IMR-90 (cell line): ENCODE measurements at regions not wholly inside any gene's neighbourhood (a gene's known extent, or its start where the extent isn't known, plus 50 kb on each side); places are given as distances from the start of the nearest gene placed in this dataset.

Experiments used
- ATAC-seq: fragments of 200-7000 bp; cut with Tn5 transposase; 2 replicates; pipeline ENCODE4 v1.9.1; 2020; ENCODE audit warnings: low read depth, mild to moderate bottlenecking, moderate library complexity
- BruUV-seq: library from RNA; stranded (reverse); fragments of 400-500 nt; replicated peaks from 2 replicates; lab custom pipeline; 2021; lab: Mats Ljungman, UMichigan
- CTCF ChIA-PET: fragments of 300-600 bp; formaldehyde crosslinking; extraction: SDS; loops from one replicate; lab custom pipeline; 2021; ENCODE audit warnings: antibody characterized with exemption; lab: Yijun Ruan, JAX
- POLR2A ChIA-PET: fragments of 300-600 bp; sonication (Branson Sonifier 250); formaldehyde crosslinking; loops from one replicate; lab custom pipeline; 2022; ENCODE audit warnings: antibody characterized with exemption; ENCODE audit not compliant: unreplicated experiment; lab: Charles Lee
- DNase-seq: peaks from one replicate; pipeline ENCODE4 v3.0.0; 2013
- H2AFZ ChIP-seq: replicated peaks from 2 replicates; pipeline ENCODE3; 2013; ENCODE audit warnings: low read length, mild to moderate bottlenecking; ENCODE audit not compliant: poor library complexity
- H2AK5ac ChIP-seq: 2 replicates; pipeline ENCODE4 v1.6.1; 2013; ENCODE audit warnings: low read depth, low read length, inconsistent platforms
- H2AK9ac ChIP-seq: replicated peaks from 2 replicates; pipeline ENCODE3; 2013; ENCODE audit warnings: mild to moderate bottlenecking, low read depth, low read length, moderate library complexity; ENCODE audit not compliant: poor library complexity
- H2BK120ac ChIP-seq: 2 replicates; pipeline ENCODE4 v1.6.1; 2013; ENCODE audit warnings: low read depth, low read length, inconsistent platforms
- H2BK15ac ChIP-seq: 3 replicates; pipeline ENCODE4 v1.6.1; 2013; ENCODE audit warnings: low read depth, low read length, inconsistent platforms
- H2BK20ac ChIP-seq: 2 replicates; pipeline ENCODE4 v1.6.1; 2013; ENCODE audit warnings: low read depth, mild to moderate bottlenecking, inconsistent platforms, low read length, moderate library complexity
- H2BK5ac ChIP-seq: 2 replicates; pipeline ENCODE4 v1.6.1; 2013; ENCODE audit warnings: mild to moderate bottlenecking, low read depth, low read length, inconsistent platforms; ENCODE audit not compliant: poor library complexity, severe bottlenecking
- H3K14ac ChIP-seq: replicated peaks from 2 replicates; pipeline ENCODE4 v1.6.1; 2013; ENCODE audit warnings: low read depth, low read length, inconsistent platforms
- H3K18ac ChIP-seq: 2 replicates; pipeline ENCODE4 v1.6.1; 2013; ENCODE audit warnings: low read depth, low read length, control low read depth
- H3K23ac ChIP-seq: 2 replicates; pipeline ENCODE4 v1.6.1; 2013; ENCODE audit warnings: low read depth, low read length, inconsistent platforms
- H3K27ac ChIP-seq: 2 replicates; pipeline ENCODE4 v1.5.1; 2013; ENCODE audit warnings: mild to moderate bottlenecking, control low read depth, low read length; ENCODE audit not compliant: insufficient read depth
- H3K27me3 ChIP-seq: 2 replicates; pipeline ENCODE4 v1.6.1; 2013; ENCODE audit warnings: low read length; ENCODE audit not compliant: control insufficient read depth, insufficient read depth
- H3K36me3 ChIP-seq: 2 replicates; pipeline ENCODE4 v1.6.1; 2013; ENCODE audit warnings: low read length, mixed read lengths; ENCODE audit not compliant: control insufficient read depth, insufficient read depth
- H3K4ac ChIP-seq: 2 replicates; pipeline ENCODE4 v1.6.1; 2013; ENCODE audit warnings: low read depth, low read length, inconsistent platforms
- H3K4me1 ChIP-seq: 2 replicates; pipeline ENCODE4 v1.6.1; 2013; ENCODE audit warnings: low read length, mixed read lengths; ENCODE audit not compliant: control insufficient read depth, insufficient read depth
- H3K4me2 ChIP-seq: 2 replicates; pipeline ENCODE4 v1.6.1; 2013; ENCODE audit warnings: low read depth, mild to moderate bottlenecking, control low read depth, low read length, moderate library complexity
- H3K4me3 ChIP-seq: 2 replicates; pipeline ENCODE4 v1.5.1; 2013; ENCODE audit warnings: low read depth, mild to moderate bottlenecking, control low read depth, low read length, moderate library complexity; ENCODE audit not compliant: insufficient read depth
- H3K56ac ChIP-seq: 2 replicates; pipeline ENCODE4 v1.6.1; 2013; ENCODE audit warnings: low read length, inconsistent platforms; ENCODE audit not compliant: insufficient read depth; ENCODE audit errors: extremely low read depth
- H3K79me1 ChIP-seq, 2 experiments: 2 replicates each; pipeline ENCODE4 v1.6.1; 2013; ENCODE audit warnings: low read length in 2 of 2, inconsistent platforms in 1 of 2, low read depth in 1 of 2
- H3K9ac ChIP-seq: 2 replicates; pipeline ENCODE4 v1.6.1; 2013; ENCODE audit warnings: low read depth, low read length, control low read depth
- H3K9me1 ChIP-seq: 2 replicates; pipeline ENCODE4 v1.6.1; 2013; ENCODE audit warnings: low read length, inconsistent platforms; ENCODE audit not compliant: insufficient read depth
- H3K9me3 ChIP-seq: 2 replicates; pipeline ENCODE4 v1.6.1; 2013; ENCODE audit warnings: low read length; ENCODE audit not compliant: control insufficient read depth, insufficient read depth
- H4K20me1 ChIP-seq: 2 replicates; pipeline ENCODE4 v1.6.1; 2013; ENCODE audit warnings: low read length, inconsistent platforms; ENCODE audit not compliant: insufficient read depth
- H4K5ac ChIP-seq: 2 replicates; pipeline ENCODE4 v1.6.1; 2013; ENCODE audit warnings: mild to moderate bottlenecking, low read depth, low read length, control low read depth
- H4K8ac ChIP-seq, 2 experiments: 2 replicates each; pipeline ENCODE4 v1.6.1; 2013; ENCODE audit warnings: low read depth in 2 of 2, low read length in 2 of 2, control low read depth in 1 of 2, inconsistent platforms in 1 of 2
- H4K91ac ChIP-seq: 2 replicates; pipeline ENCODE4 v1.6.1; 2013; ENCODE audit warnings: low read depth, low read length, inconsistent platforms; ENCODE audit not compliant: insufficient read depth
- BHLHE40 ChIP-seq: fragments of 150-350 bp; IDR thresholded peaks from 2 replicates; pipeline ENCODE4 v1.6.1; 2016; ENCODE audit warnings: mild to moderate bottlenecking, low read depth, low read length
- CEBPB ChIP-seq: IDR thresholded peaks from 2 replicates; pipeline ENCODE4 v1.6.1; 2012; ENCODE audit warnings: low read depth, low read length, improper control_type of control experiment
- CHD1 ChIP-seq: IDR thresholded peaks from 2 replicates; pipeline ENCODE4 v1.6.1; 2012; ENCODE audit warnings: low read depth, low read length, improper control_type of control experiment
- CTCF ChIP-seq: conservative IDR thresholded peaks from 2 replicates; pipeline ENCODE4 v1.5.1; 2012; ENCODE audit warnings: mild to moderate bottlenecking, low read depth, low read length, improper control_type of control experiment
- FOS ChIP-seq: fragments of 150-350 bp; IDR thresholded peaks from 2 replicates; pipeline ENCODE4 v1.6.1; 2016; ENCODE audit warnings: low read depth, low read length
- MAFK ChIP-seq: IDR thresholded peaks from 2 replicates; pipeline ENCODE4 v1.6.1; 2012; ENCODE audit warnings: low read depth, low read length, improper control_type of control experiment
- MXI1 ChIP-seq: IDR thresholded peaks from 2 replicates; pipeline ENCODE4 v1.6.1; 2012; ENCODE audit warnings: low read depth, mild to moderate bottlenecking, low read length, moderate library complexity, borderline replicate concordance
- NFE2L2 ChIP-seq: fragments of 150-350 bp; IDR thresholded peaks from 2 replicates; pipeline ENCODE4 v1.6.1; 2016; ENCODE audit warnings: low read depth, mild to moderate bottlenecking, low read length
- POLR2A ChIP-seq: IDR thresholded peaks from 2 replicates; pipeline ENCODE4 v1.6.1; 2012; ENCODE audit warnings: mild to moderate bottlenecking, low read depth, low read length
- RFX5 ChIP-seq: IDR thresholded peaks from 2 replicates; pipeline ENCODE4 v1.8.0; 2012; ENCODE audit warnings: low read depth, mild to moderate bottlenecking, low read length, moderate library complexity
- WGBS, 2 experiments: methylation state at CpG; one replicate each; pipeline versions ENCODE4 v1.1.5 to v1.1.7; 2013; ENCODE audit warnings: missing lambda C conversion rate in 2 of 2; ENCODE audit not compliant: insufficient read length in 1 of 2; ENCODE audit errors: extremely low coverage in 2 of 2; 5-methylcytosine and 5-hydroxymethylcytosine counted together
- dilution Hi-C: fragments of 300-500 bp; cut with HindIII; formaldehyde crosslinking; loops from one replicate; pipeline ENCODE4 v1.14.3; 2018; ENCODE audit warnings: low sequenced_read_pairs; ENCODE audit not compliant: unreplicated experiment
- in situ Hi-C: fragments of 300-500 bp; cut with MboI; formaldehyde crosslinking; loops from 3 replicates; pipeline ENCODE4 v1.14.3; 2019; ENCODE audit warnings: low sequenced_read_pairs, inconsistent platforms, mixed read lengths
- intact Hi-C: fragments of 100-400 bp; cut with micrococcal nuclease; formaldehyde crosslinking; loops from 2 replicates; pipeline ENCODE4 v1.10.0; 2022
- TF ChIP-seq, protein P1 (sequence below): fragments of 150-350 bp; IDR thresholded peaks from 2 replicates; pipeline ENCODE4 v1.6.1; 2016; ENCODE audit warnings: low read depth, mild to moderate bottlenecking, low read length, moderate library complexity, borderline replicate concordance
- TF ChIP-seq, protein P2 (sequence below): fragments of 150-350 bp; IDR thresholded peaks from 2 replicates; pipeline ENCODE4 v1.6.1; 2017; ENCODE audit warnings: mild to moderate bottlenecking, antibody characterized with exemption, low read length, low read depth

DNA sequence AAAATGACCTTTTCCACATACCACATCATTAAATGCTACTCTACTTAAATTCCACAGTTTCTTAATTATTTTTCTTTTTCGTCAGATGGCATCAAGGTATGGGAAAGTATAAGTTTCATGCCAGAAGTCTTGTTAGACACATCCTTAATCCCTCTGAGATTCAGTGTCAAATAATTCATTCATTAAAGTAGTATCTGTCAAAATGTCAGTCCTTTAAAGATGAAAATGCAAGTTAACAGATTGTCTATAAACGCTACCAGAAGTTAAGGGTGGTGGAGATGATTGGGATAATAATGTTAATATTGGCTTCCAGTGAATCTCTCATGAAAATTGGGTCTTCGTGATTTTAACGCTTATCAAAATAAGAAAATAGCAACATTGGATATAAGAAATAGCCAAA is 504.2 kb upstream of the LINC00305 start:
- ATAC-seq (no peak), DNase-seq (no peak)
- Histone ChIP-seq H3K27me3 (no peaks in the 10 kb centered on the region), H3K4me1 (no peaks in the 10 kb centered on the region), H2BK20ac (no peak overlapping the region), H3K9me1 (no peaks in the 10 kb centered on the region), H2BK15ac (no peak overlapping the region), H3K36me3 (no peaks in the 10 kb centered on the region), H4K5ac (no peak overlapping the region), H3K4ac (no peak overlapping the region), H2AFZ (no peak overlapping the region), H3K9me3 (peaks cover 6% of the 10 kb centered on the region; the same call in 1 of the 2 replicates), H2BK5ac (no peak overlapping the region), H3K79me1 (no peaks in the 10 kb centered on the region), H3K9ac (no peak overlapping the region), H3K4me2 (no peak overlapping the region), H2AK5ac (no peak overlapping the region), H3K18ac (no peak overlapping the region), H3K4me3 (no peak overlapping the region), H3K56ac (no peak overlapping the region), H4K8ac (no peak overlapping the region), H3K14ac (no peak overlapping the region), H3K27ac (no peak overlapping the region), H2AK9ac (no peak overlapping the region), H2BK120ac (no peak overlapping the region), H4K20me1 (no peaks in the 10 kb centered on the region), H3K23ac (no peak overlapping the region), H4K91ac (no peak overlapping the region)
- CTCF ChIA-PET, result no interaction called here
- POLR2A ChIA-PET, result no interaction called here
- no TSS peak for BruUV-seq
- dilution Hi-C loops (no loop called here), intact Hi-C loops (no loop called here), in situ Hi-C loops (no loop called here)
- no CpG with 5 or more reads among the region's 4 CpGs for WGBS, 2 experiments
- TF ChIP-seq, protein P1, sequence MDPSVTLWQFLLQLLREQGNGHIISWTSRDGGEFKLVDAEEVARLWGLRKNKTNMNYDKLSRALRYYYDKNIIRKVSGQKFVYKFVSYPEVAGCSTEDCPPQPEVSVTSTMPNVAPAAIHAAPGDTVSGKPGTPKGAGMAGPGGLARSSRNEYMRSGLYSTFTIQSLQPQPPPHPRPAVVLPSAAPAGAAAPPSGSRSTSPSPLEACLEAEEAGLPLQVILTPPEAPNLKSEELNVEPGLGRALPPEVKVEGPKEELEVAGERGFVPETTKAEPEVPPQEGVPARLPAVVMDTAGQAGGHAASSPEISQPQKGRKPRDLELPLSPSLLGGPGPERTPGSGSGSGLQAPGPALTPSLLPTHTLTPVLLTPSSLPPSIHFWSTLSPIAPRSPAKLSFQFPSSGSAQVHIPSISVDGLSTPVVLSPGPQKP, result no peak
- no peak for TF ChIP-seq RFX5
- no peak for TF ChIP-seq CHD1
- no peak for TF ChIP-seq FOS
- no peak for TF ChIP-seq MAFK
- TF ChIP-seq, protein P2, sequence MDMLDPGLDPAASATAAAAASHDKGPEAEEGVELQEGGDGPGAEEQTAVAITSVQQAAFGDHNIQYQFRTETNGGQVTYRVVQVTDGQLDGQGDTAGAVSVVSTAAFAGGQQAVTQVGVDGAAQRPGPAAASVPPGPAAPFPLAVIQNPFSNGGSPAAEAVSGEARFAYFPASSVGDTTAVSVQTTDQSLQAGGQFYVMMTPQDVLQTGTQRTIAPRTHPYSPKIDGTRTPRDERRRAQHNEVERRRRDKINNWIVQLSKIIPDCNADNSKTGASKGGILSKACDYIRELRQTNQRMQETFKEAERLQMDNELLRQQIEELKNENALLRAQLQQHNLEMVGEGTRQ, result no peak
- TF ChIP-seq POLR2A, result no peak
- TF ChIP-seq CTCF, result no peak
- TF ChIP-seq MXI1, result no peak
- TF ChIP-seq CEBPB, result no peak
- TF ChIP-seq BHLHE40, result no peak
- TF ChIP-seq NFE2L2, result no peak
